Mesenchymal stem cell (in vitro differentiated cells and primary cell): ENCODE measurements at regions not wholly inside any gene's neighbourhood (a gene's known extent, or its start where the extent isn't known, plus 50 kb on each side); places are given as distances from the start of the nearest gene placed in this dataset. TPM values are rescaled to one million over a fixed set of nuclear protein-coding genes. Genes with fewer than 3 reads are reported as not detected.

ENCODE experiments used
- DNase-seq: peaks from one replicate; pipeline ENCODE4 v3.0.0-alpha.2; 2013
- H2AFZ ChIP-seq: one replicate; pipeline ENCODE4 v1.6.1; 2013; ENCODE audit warnings: low read depth, mild to moderate bottlenecking, control low read depth, inconsistent platforms, low read length, moderate library complexity
- H2AK5ac ChIP-seq: 2 replicates; pipeline ENCODE4 v1.6.1; 2013; ENCODE audit warnings: low read length, moderate library complexity, mild to moderate bottlenecking, inconsistent platforms; ENCODE audit not compliant: severe bottlenecking
- H2BK120ac ChIP-seq: one replicate; pipeline ENCODE4 v1.6.1; 2013; ENCODE audit warnings: low read depth, mild to moderate bottlenecking, inconsistent platforms, low read length, moderate library complexity
- H2BK12ac ChIP-seq, 2 experiments: one replicate each; pipeline ENCODE4 v1.6.1; 2013; ENCODE audit warnings: inconsistent platforms in 2 of 2, low read length in 2 of 2, mild to moderate bottlenecking in 2 of 2, moderate library complexity in 2 of 2, control low read depth in 1 of 2
- H2BK15ac ChIP-seq: one replicate; pipeline ENCODE4 v1.6.1; 2013; ENCODE audit warnings: mild to moderate bottlenecking, low read depth, inconsistent platforms; ENCODE audit not compliant: poor library complexity, severe bottlenecking
- H2BK5ac ChIP-seq: 2 replicates; pipeline ENCODE4 v1.6.1; 2013; ENCODE audit warnings: low read depth, mild to moderate bottlenecking, low read length, control low read depth, inconsistent platforms; ENCODE audit not compliant: poor library complexity, severe bottlenecking
- H3K14ac ChIP-seq, 2 experiments: one replicate each; pipeline ENCODE4 v1.6.1; 2013; ENCODE audit warnings: inconsistent platforms in 2 of 2, low read length in 2 of 2, control low read depth in 1 of 2, mild to moderate bottlenecking in 1 of 2, moderate library complexity in 1 of 2
- H3K18ac ChIP-seq, 2 experiments: one replicate each; pipeline ENCODE4 v1.6.1; 2013; ENCODE audit warnings: inconsistent platforms in 2 of 2, low read length in 2 of 2, control low read depth in 1 of 2, low read depth in 1 of 2, mild to moderate bottlenecking in 1 of 2
- H3K23ac ChIP-seq, 2 experiments: one replicate each; pipeline ENCODE4 v1.6.1; 2013; ENCODE audit warnings: inconsistent platforms in 2 of 2, low read length in 2 of 2, mild to moderate bottlenecking in 2 of 2, moderate library complexity in 2 of 2, control low read depth in 1 of 2
- H3K27ac ChIP-seq: 2 replicates; pipeline ENCODE4 v1.5.1; 2013; ENCODE audit warnings: mild to moderate bottlenecking, moderate library complexity, low read length, control low read depth, inconsistent platforms; ENCODE audit not compliant: poor library complexity, severe bottlenecking
- H3K27me3 ChIP-seq, 2 experiments: 2 replicates each; pipeline versions ENCODE4 v1.6.1 to v1.7.0; 2013; ENCODE audit warnings: low read length in 2 of 2, mild to moderate bottlenecking in 2 of 2, moderate library complexity in 2 of 2, control low read depth in 1 of 2, inconsistent platforms in 1 of 2; ENCODE audit not compliant: control insufficient read depth in 1 of 2, insufficient read depth in 1 of 2
- H3K36me3 ChIP-seq, 2 experiments: 2 replicates each; pipeline versions ENCODE4 v1.6.1 to v1.7.0; 2013; ENCODE audit warnings: low read length in 2 of 2, control low read depth in 1 of 2, inconsistent platforms in 1 of 2, low read depth in 1 of 2, mild to moderate bottlenecking in 1 of 2; ENCODE audit not compliant: insufficient read depth in 2 of 2, control insufficient read depth in 1 of 2
- H3K4ac ChIP-seq, 2 experiments: one replicate each; pipeline ENCODE4 v1.6.1; 2013; ENCODE audit warnings: inconsistent platforms in 2 of 2, low read length in 2 of 2, mild to moderate bottlenecking in 2 of 2, moderate library complexity in 2 of 2, control low read depth in 1 of 2, low read depth in 1 of 2
- H3K4me1 ChIP-seq: 2 replicates; pipeline ENCODE4 v1.6.1; 2013; ENCODE audit warnings: low read depth, low read length, control low read depth; ENCODE audit not compliant: control insufficient read depth, insufficient read depth
- H3K4me2 ChIP-seq: 2 replicates; pipeline ENCODE4 v1.6.1; 2013; ENCODE audit warnings: low read length, mild to moderate bottlenecking, inconsistent platforms; ENCODE audit not compliant: poor library complexity, severe bottlenecking
- H3K4me3 ChIP-seq, 2 experiments: 2 replicates each; pipeline versions ENCODE4 v1.5.1 to v1.7.0; 2013; ENCODE audit warnings: low read length in 2 of 2, mild to moderate bottlenecking in 2 of 2, control low read depth in 1 of 2, low read depth in 1 of 2; ENCODE audit not compliant: insufficient read depth in 1 of 2
- H3K79me1 ChIP-seq: replicated peaks from 2 replicates; pipeline ENCODE4 v1.6.1; 2013; ENCODE audit warnings: mild to moderate bottlenecking, control low read depth, low read length, inconsistent platforms; ENCODE audit not compliant: poor library complexity, severe bottlenecking
- H3K9ac ChIP-seq: 2 replicates; pipeline ENCODE4 v1.7.0; 2013; ENCODE audit warnings: mild to moderate bottlenecking, low read length, moderate library complexity
- H3K9me3 ChIP-seq: 2 replicates; pipeline ENCODE4 v1.7.0; 2013; ENCODE audit warnings: mild to moderate bottlenecking, low read length; ENCODE audit not compliant: control insufficient read depth
- H4K8ac ChIP-seq: one replicate; pipeline ENCODE4 v1.6.1; 2013; ENCODE audit warnings: inconsistent platforms, mild to moderate bottlenecking, low read length, moderate library complexity
- H4K91ac ChIP-seq: one replicate; pipeline ENCODE4 v1.6.1; 2013; ENCODE audit warnings: mild to moderate bottlenecking, low read length, inconsistent platforms
- WGBS: methylation state at CpG from one replicate; pipeline ENCODE4 v1.1.7; 2013; ENCODE audit warnings: mixed read lengths; 5-methylcytosine and 5-hydroxymethylcytosine counted together
- small RNA-seq: library from polyadenylated mRNA; stranded (forward); fragments of <200 nt; extraction: miRNeasy Mini kit (QIAGEN cat#:217004); gene quantifications from one replicate; pipeline ENCODE3, GENCODE V24; 2013; ENCODE audit warnings: low read depth

GRCh38 chr5:24428345-24428744 lies 216.4 kb downstream of the CDH10 start:
- 60% methylated on average over 1 of the region's 1 CpG for WGBS
- no peak overlapping the region for H2AK5ac ChIP-seq
- peak overlapping the region; percentile 54 to 77 for H2BK12ac ChIP-seq
- H4K8ac ChIP-seq: no peak overlapping the region
- no peak overlapping the region for H3K23ac ChIP-seq
- H3K9ac ChIP-seq: no peak overlapping the region
- H4K91ac ChIP-seq: no peak overlapping the region
- no peak overlapping the region for H3K4me2 ChIP-seq
- no peak overlapping the region for H2BK120ac ChIP-seq
- no peak for DNase-seq
- no peaks in the 10 kb centered on the region for H3K9me3 ChIP-seq
- H3K4ac ChIP-seq: no peak overlapping the region
- no peak overlapping the region for H2BK15ac ChIP-seq
- no peak overlapping the region for H3K14ac ChIP-seq
- no peaks in the 10 kb centered on the region for H3K27me3 ChIP-seq
- H2AFZ ChIP-seq: no peak overlapping the region
- H3K18ac ChIP-seq: no peak overlapping the region
- H3K4me1 ChIP-seq: no peaks in the 10 kb centered on the region
- no peaks in the 10 kb centered on the region for H3K79me1 ChIP-seq
- no peaks in the 10 kb centered on the region for H3K36me3 ChIP-seq
- no peak overlapping the region for H3K4me3 ChIP-seq
- no peak overlapping the region for H2BK5ac ChIP-seq
- no peak overlapping the region for H3K27ac ChIP-seq

GRCh38 chr5:24433555-24433954 lies 211.2 kb downstream of the CDH10 start:
- Histone ChIP-seq H3K27ac (no peak overlapping the region), H2BK12ac (no peak overlapping the region), H3K79me1 (no peaks in the 10 kb centered on the region), H3K4ac (no peak overlapping the region), H3K36me3 (no peaks in the 10 kb centered on the region), H3K4me1 (no peaks in the 10 kb centered on the region), H2AFZ (no peak overlapping the region), H3K9ac (no peak overlapping the region), H3K4me3 (no peak overlapping the region), H4K8ac (no peak overlapping the region), H3K27me3 (no peaks in the 10 kb centered on the region), H2BK5ac (no peak overlapping the region), H2BK120ac (no peak overlapping the region), H3K9me3 (no peaks in the 10 kb centered on the region), H4K91ac (no peak overlapping the region), H3K23ac (no peak overlapping the region), H3K4me2 (no peak overlapping the region), H3K14ac (no peak overlapping the region), H2BK15ac (no peak overlapping the region), H2AK5ac (no peak overlapping the region), H3K18ac (no peak overlapping the region)
- 70% methylated on average over 1 of the region's 3 CpGs for WGBS
- DNase-seq: no peak

Small RNA genes lying in the stretch of these regions (small RNA-seq; reads per million reads assigned to genes)
- gene AC026784.1 (not detected), gene RF00019 (not detected), gene RF00561 (not detected)
